ENCODE measurements at regions not wholly inside any gene's neighbourhood (a gene's known extent, or its start where the extent isn't known, plus 50 kb on each side); places are given as distances from the start of the nearest gene placed in this dataset.

DNA sequence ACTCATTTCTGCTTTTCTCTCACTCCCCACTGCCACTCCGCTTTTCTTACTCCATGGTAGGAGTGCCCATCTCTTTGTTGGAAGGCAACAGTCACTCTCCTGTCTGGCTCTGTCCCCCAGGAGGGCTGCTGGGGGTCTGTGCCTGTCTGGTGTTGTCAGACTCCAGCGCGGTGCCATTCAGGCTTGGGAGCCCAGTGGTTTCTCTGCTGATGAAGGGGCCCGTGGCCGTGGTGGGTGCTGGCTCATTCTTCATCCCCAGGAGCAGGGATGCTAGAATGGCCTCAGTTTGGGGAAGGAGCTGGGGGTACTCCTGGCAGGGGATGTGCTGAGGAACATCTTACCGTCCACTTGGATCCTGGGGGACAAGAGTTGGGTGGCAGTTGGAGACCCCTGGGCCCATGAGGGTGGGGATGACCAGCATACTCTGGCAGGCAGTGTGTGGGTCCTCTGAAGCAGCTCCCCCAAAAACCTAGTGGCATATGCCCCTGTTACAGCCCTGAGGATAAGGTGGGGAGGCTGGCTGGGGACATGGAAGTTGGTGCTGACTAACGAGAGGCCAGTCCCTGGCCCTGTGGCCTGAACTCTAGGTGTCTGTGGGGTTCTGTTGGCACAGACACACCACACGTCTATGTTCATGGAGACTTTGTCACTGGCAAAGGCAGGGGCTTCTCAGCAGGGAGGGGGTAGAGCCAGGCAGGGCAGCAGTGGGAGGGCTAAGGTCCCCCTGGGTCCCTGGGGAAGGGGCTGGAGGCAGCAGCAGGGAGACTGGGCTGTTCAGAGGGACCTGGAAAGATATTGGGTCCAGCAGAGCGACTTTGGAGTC is 102.8 kb upstream of the RET start:
- no peak overlapping the region for H3K27ac ChIP-seq
- no peaks in the 10 kb centered on the region for H3K9me3 ChIP-seq
- H3K36me3 ChIP-seq, result no peaks in the 10 kb centered on the region
- no peak overlapping the region for H3K4me3 ChIP-seq
- intact Hi-C loops (cut with DNase I), result no loop called here
- TF ChIP-seq, protein P1, sequence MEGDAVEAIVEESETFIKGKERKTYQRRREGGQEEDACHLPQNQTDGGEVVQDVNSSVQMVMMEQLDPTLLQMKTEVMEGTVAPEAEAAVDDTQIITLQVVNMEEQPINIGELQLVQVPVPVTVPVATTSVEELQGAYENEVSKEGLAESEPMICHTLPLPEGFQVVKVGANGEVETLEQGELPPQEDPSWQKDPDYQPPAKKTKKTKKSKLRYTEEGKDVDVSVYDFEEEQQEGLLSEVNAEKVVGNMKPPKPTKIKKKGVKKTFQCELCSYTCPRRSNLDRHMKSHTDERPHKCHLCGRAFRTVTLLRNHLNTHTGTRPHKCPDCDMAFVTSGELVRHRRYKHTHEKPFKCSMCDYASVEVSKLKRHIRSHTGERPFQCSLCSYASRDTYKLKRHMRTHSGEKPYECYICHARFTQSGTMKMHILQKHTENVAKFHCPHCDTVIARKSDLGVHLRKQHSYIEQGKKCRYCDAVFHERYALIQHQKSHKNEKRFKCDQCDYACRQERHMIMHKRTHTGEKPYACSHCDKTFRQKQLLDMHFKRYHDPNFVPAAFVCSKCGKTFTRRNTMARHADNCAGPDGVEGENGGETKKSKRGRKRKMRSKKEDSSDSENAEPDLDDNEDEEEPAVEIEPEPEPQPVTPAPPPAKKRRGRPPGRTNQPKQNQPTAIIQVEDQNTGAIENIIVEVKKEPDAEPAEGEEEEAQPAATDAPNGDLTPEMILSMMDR (IDR thresholded peaks at IDR 0.05), result no peak
- TF ChIP-seq POLR2AphosphoS5 (IDR thresholded peaks at IDR 0.05; ENCODE audit: insufficient read depth in 1 of 2, low read depth in 1 of 2) (no peak), POLR2A (IDR thresholded peaks at IDR 0.05) (no peak)
- H3K4me1 ChIP-seq, result no peaks in the 10 kb centered on the region
- no peaks in the 10 kb centered on the region for H3K27me3 ChIP-seq
- DNase-seq (ENCODE audit: extremely low spot score in 2 of 2), result peak in 1 of 2 donors; percentile 70

DNA sequence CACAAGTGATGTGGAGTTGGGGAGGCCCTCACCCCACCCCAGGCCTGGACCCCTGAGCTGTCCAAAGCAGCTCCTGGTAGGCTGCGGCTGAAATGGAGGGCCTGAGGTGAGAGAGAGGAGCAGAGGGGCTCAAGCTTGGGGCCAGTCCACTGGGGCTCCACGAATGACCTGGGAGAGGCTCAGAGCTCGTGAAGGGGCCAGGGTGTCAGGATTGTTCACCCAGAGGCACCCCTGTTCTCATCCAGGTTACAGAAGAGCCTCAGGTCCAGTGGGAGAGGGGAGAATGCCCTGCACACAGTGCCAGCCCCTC is 102.2 kb upstream of the RET start:
- intact Hi-C loops (cut with DNase I), result no loop called here
- H3K36me3 ChIP-seq, result no peaks in the 10 kb centered on the region
- no peak for DNase-seq (ENCODE audit: extremely low spot score in 2 of 2)
- H3K4me3 ChIP-seq, result no peak overlapping the region
- H3K27ac ChIP-seq, result no peak overlapping the region
- no peaks in the 10 kb centered on the region for H3K9me3 ChIP-seq
- no peaks in the 10 kb centered on the region for H3K4me1 ChIP-seq
- no peaks in the 10 kb centered on the region for H3K27me3 ChIP-seq
- TF ChIP-seq POLR2AphosphoS5 (IDR thresholded peaks at IDR 0.05; ENCODE audit: insufficient read depth in 1 of 2, low read depth in 1 of 2) (no peak), POLR2A (IDR thresholded peaks at IDR 0.05) (no peak)
- TF ChIP-seq, protein P1 (IDR thresholded peaks at IDR 0.05), result no peak

DNA sequence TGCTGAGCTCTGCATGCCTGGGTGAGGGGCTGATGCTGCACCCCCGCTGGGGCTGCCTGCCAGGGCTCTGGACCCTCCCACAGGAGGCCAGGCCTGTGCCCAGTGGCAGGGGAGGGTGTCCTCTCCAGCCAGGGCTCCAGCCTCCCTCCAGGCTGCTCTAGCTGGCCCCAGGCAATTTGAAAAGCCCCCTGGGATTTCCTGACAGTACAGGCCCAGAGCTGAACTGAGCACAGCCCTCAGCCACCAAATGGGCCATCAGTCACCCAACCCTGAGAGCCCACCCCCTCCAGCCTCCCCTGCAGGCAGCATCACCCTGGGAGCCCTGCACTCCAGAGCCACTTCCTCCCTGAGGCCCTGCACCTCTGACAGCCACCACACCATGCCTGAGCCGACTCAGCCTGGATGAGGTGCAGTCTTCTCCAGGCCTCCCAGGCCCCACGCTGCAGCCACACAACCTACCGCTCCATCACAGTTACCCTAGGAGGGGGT is 101.8 kb upstream of the RET start:
- no peak for DNase-seq (ENCODE audit: extremely low spot score in 2 of 2)
- Histone ChIP-seq H3K4me3 (no peak overlapping the region), H3K27ac (no peak overlapping the region), H3K27me3 (no peaks in the 10 kb centered on the region), H3K36me3 (no peaks in the 10 kb centered on the region), H3K9me3 (no peaks in the 10 kb centered on the region), H3K4me1 (no peaks in the 10 kb centered on the region)
- TF ChIP-seq, protein P1 (IDR thresholded peaks at IDR 0.05), result no peak
- no peak for TF ChIP-seq POLR2AphosphoS5 (IDR thresholded peaks at IDR 0.05; ENCODE audit: insufficient read depth in 1 of 2, low read depth in 1 of 2)
- TF ChIP-seq POLR2A (IDR thresholded peaks at IDR 0.05), result no peak
- intact Hi-C loops (cut with DNase I), result no loop called here

DNA sequence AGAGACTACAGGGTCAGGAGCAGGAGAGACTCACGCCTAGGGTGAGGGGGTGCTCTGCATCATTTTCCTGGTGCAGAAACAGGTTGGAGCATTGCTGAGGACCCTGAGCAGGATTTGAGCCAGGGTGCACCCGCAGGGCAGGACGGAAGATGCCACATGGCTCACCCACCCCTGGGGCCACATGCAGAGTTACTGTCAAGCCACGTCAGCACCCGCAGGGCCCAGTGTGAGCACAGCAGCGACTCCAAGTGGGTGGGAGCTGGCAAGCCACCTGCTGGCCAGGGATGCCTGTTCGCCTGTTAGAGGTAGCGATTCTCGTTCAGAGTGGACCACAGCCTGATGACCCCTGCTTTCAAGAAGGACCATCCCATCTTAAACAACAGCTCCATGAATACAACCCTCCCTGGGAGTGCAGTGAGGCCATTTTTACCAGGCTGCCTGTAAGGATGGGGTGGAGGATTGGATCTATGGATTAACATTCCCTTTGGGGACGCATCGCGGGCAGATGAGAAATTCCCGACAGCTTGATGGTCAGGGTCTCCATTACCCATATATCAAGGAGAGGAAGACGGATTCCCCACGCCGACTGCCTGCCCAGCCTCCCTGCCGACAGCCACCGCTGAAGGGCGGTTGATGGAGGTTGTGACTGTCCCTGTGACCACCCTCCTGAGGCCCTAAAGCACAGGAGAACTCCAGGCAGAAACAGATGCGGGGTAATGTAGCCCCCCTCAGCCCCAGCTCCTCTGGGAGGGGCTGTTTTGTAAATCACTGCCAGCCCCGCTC is 101.1 kb upstream of the RET start:
- Histone ChIP-seq H3K36me3 (no peaks in the 10 kb centered on the region), H3K4me3 (no peak overlapping the region), H3K4me1 (no peaks in the 10 kb centered on the region), H3K27me3 (no peaks in the 10 kb centered on the region), H3K27ac (no peak overlapping the region), H3K9me3 (no peaks in the 10 kb centered on the region)
- no peak for DNase-seq (ENCODE audit: extremely low spot score in 2 of 2)
- intact Hi-C loops (cut with DNase I), result no loop called here
- TF ChIP-seq POLR2AphosphoS5 (IDR thresholded peaks at IDR 0.05; ENCODE audit: insufficient read depth in 1 of 2, low read depth in 1 of 2) (no peak), POLR2A (IDR thresholded peaks at IDR 0.05) (no peak)
- TF ChIP-seq, protein P1 (IDR thresholded peaks at IDR 0.05), result no peak

Data from vagina (tissue), 2 donors.